Gastrocnemius medialis (tissue), 4 donors: ENCODE measurements at regions not wholly inside any gene's neighbourhood (a gene's known extent, or its start where the extent isn't known, plus 50 kb on each side); places are given as distances from the start of the nearest gene placed in this dataset.

ENCODE experiments used
- ATAC-seq, 2 donors: fragments of 150-250 bp; one replicate each; pipeline ENCODE4 v1.9.1; 2016
- DNase-seq, 2 donors: peaks; one replicate each; pipeline ENCODE4 v3.0.0-alpha.2; 2019
- H3K27ac ChIP-seq, 4 donors: fragments of 200-600 bp; sonication (generic); 1 replicate in 1 of 4; 2 replicates in 3 of 4; pipeline ENCODE4 v1.5.1; 2016 to 2018; ENCODE audit warnings: mild to moderate bottlenecking in 2 of 4, moderate library complexity in 1 of 4
- H3K27me3 ChIP-seq, 3 donors: fragments of 200-600 bp; sonication (generic) in 2 of 3; 1 replicate in 1 of 3; 2 replicates in 2 of 3; pipeline versions ENCODE4 v1.5.1 to v1.6.0; 2016 to 2019; ENCODE audit warnings: mild to moderate bottlenecking in 1 of 3, moderate library complexity in 1 of 3
- H3K36me3 ChIP-seq, 2 donors: fragments of 200-600 bp; sonication (generic) in 1 of 2; one replicate each; pipeline ENCODE4 v1.5.1; 2017 to 2018
- H3K4me1 ChIP-seq, 2 donors: fragments of 200-600 bp; sonication (generic) in 1 of 2; one replicate each; pipeline ENCODE4 v1.5.1; 2016 to 2017; ENCODE audit warnings: mild to moderate bottlenecking in 2 of 2
- H3K4me3 ChIP-seq, 4 donors: fragments of 200-600 bp; sonication (generic) in 3 of 4; 1 replicate in 1 of 4; 2 replicates in 3 of 4; pipeline ENCODE4 v1.5.1; 2016 to 2019; ENCODE audit warnings: mild to moderate bottlenecking in 2 of 4
- H3K9me3 ChIP-seq, 3 donors: fragments of 200-600 bp; sonication (generic) in 2 of 3; 1 replicate in 1 of 3; 2 replicates in 2 of 3; pipeline ENCODE4 v1.5.1; 2016 to 2019
- CTCF ChIP-seq, 5 experiments: fragments of 450-650 bp in 3 of 5; fragments of 200-600 bp in 2 of 5; sonication (generic) in 2 of 5; IDR thresholded peaks in 4 of 5; conservative IDR thresholded peaks in 1 of 5; 1 replicate in 4 of 5; 2 replicates in 1 of 5; pipeline ENCODE4 v1.5.1; 2016 to 2019; ENCODE audit warnings: antibody characterized with exemption in 5 of 5, mild to moderate bottlenecking in 3 of 5, moderate library complexity in 3 of 5
- POLR2A ChIP-seq, 2 donors: fragments of 450-650 bp; IDR thresholded peaks; one replicate each; pipeline ENCODE4 v1.6.1; 2017; ENCODE audit warnings: antibody characterized with exemption in 2 of 2, mild to moderate bottlenecking in 2 of 2, moderate library complexity in 2 of 2
- in situ Hi-C, 4 donors: fragments of 200-750 bp; cut with MboI; loops; one replicate each; pipeline versions ENCODE4 v1.15.0 to v1.8.0; 2017; ENCODE audit warnings: low sequenced_read_pairs in 4 of 4
- intact Hi-C: fragments of 100-400 bp; cut with DNase I; formaldehyde crosslinking; loops from one replicate; pipeline ENCODE4 v1.15.1; 2023; ENCODE audit warnings: low total_unique reads

- no peak for TF ChIP-seq POLR2A (IDR thresholded peaks at IDR 0.05)
- TF ChIP-seq CTCF (IDR thresholded peaks at IDR 0.05 in 4 of 5, conservative IDR thresholded peaks at IDR 0.05 in 1 of 5): no peak
- Histone ChIP-seq H3K27me3 (no peaks in the 10 kb centered on the region), H3K27ac (no peak overlapping the region), H3K4me3 (no peak overlapping the region), H3K4me1 (no peaks in the 10 kb centered on the region), H3K36me3 (no peaks in the 10 kb centered on the region), H3K9me3 (no peaks in the 10 kb centered on the region)
- intact Hi-C loops: no loop called here
- DNase-seq (no peak), ATAC-seq (no peak)
- in situ Hi-C loops: no loop called here
Measured at GRCh38 chr3:102573483-102574028, 138.7 kb downstream of the ZPLD1 start.

GRCh38 chr3:102574355-102574754 is 139.5 kb downstream of the ZPLD1 start:
- no peaks in the 10 kb centered on the region for H3K27me3 ChIP-seq
- intact Hi-C loops: no loop called here
- H3K36me3 ChIP-seq: no peaks in the 10 kb centered on the region
- no peak for DNase-seq
- H3K27ac ChIP-seq: no peak overlapping the region
- TF ChIP-seq CTCF (IDR thresholded peaks at IDR 0.05 in 4 of 5, conservative IDR thresholded peaks at IDR 0.05 in 1 of 5) (no peak), POLR2A (IDR thresholded peaks at IDR 0.05) (no peak)
- in situ Hi-C loops: no loop called here
- no peak overlapping the region for H3K4me3 ChIP-seq
- no peaks in the 10 kb centered on the region for H3K4me1 ChIP-seq
- H3K9me3 ChIP-seq: no peaks in the 10 kb centered on the region
- no peak for ATAC-seq

GRCh38 chr3:102576651-102577050 is 141.8 kb downstream of the ZPLD1 start:
- in situ Hi-C loops (no loop called here), intact Hi-C loops (no loop called here)
- ATAC-seq (no peak), DNase-seq (no peak)
- Histone ChIP-seq H3K4me3 (no peak overlapping the region), H3K36me3 (no peaks in the 10 kb centered on the region), H3K9me3 (no peaks in the 10 kb centered on the region), H3K27ac (no peak overlapping the region), H3K27me3 (no peaks in the 10 kb centered on the region), H3K4me1 (no peaks in the 10 kb centered on the region)
- TF ChIP-seq CTCF (IDR thresholded peaks at IDR 0.05 in 4 of 5, conservative IDR thresholded peaks at IDR 0.05 in 1 of 5): no peak
- no peak for TF ChIP-seq POLR2A (IDR thresholded peaks at IDR 0.05)

- no peaks in the 10 kb centered on the region for H3K36me3 ChIP-seq
- in situ Hi-C loops: no loop called here
Measured at GRCh38 chr3:102577082-102577789, 142.4 kb downstream of the ZPLD1 start.

More at GRCh38 chr3:102577082-102577789, 142.4 kb downstream of the ZPLD1 start:
- Histone ChIP-seq H3K27me3 (no peaks in the 10 kb centered on the region), H3K4me3 (no peak overlapping the region), H3K27ac (no peak overlapping the region), H3K4me1 (no peaks in the 10 kb centered on the region), H3K9me3 (no peaks in the 10 kb centered on the region)
- DNase-seq (no peak), ATAC-seq (no peak)
- intact Hi-C loops: no loop called here
- TF ChIP-seq CTCF (IDR thresholded peaks at IDR 0.05 in 4 of 5, conservative IDR thresholded peaks at IDR 0.05 in 1 of 5): no peak
- no peak for TF ChIP-seq POLR2A (IDR thresholded peaks at IDR 0.05)
